Left kidney (tissue), 1 donor: ENCODE measurements at regions not wholly inside any gene's neighbourhood (a gene's known extent, or its start where the extent isn't known, plus 50 kb on each side); places are given as distances from the start of the nearest gene placed in this dataset.

Experiments used
- DNase-seq: peaks from one replicate; pipeline ENCODE4 v3.0.0-alpha.2; 2013

DNA sequence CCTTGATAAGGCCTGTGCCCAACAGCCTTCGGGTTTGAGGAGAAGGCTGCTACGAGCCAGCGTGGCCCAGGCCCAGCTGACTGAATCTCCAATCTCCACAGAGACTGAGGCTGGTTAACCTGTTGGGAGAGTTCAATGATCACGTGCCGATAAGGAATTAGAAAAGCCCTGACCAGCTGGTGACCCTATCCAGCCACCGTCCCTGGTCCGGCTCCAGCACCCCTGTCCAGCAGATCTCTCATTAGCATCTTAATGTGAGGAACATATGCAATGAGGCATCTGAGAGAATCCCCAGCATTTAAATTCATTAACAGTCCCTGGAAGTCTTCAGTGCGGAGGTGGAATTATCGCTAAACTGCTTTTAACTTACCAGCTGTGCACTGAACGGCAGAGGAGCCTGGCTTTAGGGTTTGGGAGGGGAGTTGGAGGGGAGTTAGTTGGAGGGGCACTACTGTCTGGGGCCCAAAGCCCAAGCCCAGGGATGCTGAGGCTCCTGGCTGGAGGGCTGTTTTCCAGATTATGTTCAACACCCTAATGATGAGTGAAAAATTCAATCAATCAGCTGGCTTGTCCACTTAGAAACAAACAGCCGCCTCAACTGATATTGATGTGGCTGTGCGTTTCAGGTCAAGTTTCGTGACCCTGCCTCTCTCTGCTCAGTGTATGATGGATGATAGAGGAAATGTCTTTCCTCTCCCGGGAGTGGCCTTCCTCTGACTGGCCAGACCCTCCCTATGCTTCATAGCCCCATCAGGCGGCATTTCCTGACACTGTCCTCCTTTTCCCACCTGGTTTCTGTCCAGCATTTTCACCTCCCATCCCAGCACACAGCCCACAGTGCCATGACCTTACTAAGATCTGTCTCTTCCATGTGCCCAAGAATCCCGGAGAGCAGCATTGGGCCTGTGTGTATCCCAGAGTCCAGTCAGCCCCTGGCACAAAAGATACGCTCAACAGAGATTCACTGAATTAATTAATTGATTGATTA, 184.5 kb downstream of the CCT6B start:
- no peak for DNase-seq

- no peak for DNase-seq
These were observed 188.2 kb downstream of the CCT6B start for GRCh38 chr17:34773036-34773435.

GRCh38 chr17:34771891-34772290, 189.4 kb downstream of the CCT6B start:
- no peak for DNase-seq

DNA sequence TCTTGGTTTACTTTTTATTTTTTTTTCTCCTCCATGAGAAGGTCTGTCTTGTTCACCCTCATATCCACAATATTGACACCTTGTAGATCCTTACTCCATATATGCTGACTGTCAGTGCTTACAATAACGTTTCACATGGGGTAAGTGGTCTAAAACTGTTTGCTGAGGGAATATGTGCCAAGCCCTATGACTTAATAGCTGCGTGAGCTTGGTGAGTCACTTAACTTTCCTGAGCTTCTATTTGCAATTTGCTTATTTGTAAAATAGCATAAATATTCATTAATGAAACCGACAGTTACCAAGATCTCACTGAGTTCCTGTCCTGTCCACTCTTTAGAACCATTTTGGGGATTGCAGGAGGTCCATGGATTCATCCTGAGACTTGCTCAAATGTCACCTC, 190.7 kb downstream of the CCT6B start:
- no peak for DNase-seq

DNA sequence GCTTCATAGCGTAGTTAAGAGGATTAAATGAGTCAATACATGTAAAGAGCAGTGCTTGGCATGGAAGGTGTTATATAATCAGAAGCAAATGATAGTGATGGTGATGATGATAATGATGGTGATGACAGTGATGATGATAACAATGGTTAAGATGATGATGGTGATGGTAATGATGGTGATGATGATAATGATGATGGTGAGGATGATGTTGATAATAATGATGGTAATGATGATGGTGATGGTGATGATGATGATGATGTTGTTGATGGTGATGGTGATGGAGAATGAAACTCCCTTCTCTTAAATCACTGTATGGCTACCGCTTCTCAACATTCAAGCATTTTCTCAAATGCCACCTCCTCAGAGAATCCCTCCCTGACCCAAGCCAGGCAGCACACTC, 190.5 kb downstream of the TMEM132E start:
- DNase-seq, result no peak

GRCh38 chr17:34769049-34769448, 189.7 kb downstream of the TMEM132E start:
- DNase-seq, result no peak

- DNase-seq, result no peak
These were observed 185.9 kb downstream of the TMEM132E start for GRCh38 chr17:34765291-34765690.

DNA sequence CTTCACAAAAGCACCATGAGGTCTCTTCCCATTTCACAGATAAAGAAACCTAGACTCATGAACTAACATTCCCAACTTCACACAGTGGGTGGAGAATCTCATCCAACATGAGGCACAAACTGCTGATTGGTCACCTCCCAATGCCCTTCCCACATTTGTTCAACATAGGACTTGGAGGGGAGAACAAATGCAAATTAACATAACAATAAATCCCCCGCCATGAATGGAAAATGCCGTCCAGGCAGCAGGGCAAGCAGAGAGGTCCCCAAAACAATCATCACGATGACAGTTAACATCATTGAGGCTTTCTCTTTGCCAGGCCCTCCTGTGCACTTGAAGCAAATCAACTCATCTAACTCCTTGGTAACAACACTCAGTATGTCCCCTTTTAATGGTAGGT, 185.3 kb downstream of the TMEM132E start:
- DNase-seq, result no peak

DNA sequence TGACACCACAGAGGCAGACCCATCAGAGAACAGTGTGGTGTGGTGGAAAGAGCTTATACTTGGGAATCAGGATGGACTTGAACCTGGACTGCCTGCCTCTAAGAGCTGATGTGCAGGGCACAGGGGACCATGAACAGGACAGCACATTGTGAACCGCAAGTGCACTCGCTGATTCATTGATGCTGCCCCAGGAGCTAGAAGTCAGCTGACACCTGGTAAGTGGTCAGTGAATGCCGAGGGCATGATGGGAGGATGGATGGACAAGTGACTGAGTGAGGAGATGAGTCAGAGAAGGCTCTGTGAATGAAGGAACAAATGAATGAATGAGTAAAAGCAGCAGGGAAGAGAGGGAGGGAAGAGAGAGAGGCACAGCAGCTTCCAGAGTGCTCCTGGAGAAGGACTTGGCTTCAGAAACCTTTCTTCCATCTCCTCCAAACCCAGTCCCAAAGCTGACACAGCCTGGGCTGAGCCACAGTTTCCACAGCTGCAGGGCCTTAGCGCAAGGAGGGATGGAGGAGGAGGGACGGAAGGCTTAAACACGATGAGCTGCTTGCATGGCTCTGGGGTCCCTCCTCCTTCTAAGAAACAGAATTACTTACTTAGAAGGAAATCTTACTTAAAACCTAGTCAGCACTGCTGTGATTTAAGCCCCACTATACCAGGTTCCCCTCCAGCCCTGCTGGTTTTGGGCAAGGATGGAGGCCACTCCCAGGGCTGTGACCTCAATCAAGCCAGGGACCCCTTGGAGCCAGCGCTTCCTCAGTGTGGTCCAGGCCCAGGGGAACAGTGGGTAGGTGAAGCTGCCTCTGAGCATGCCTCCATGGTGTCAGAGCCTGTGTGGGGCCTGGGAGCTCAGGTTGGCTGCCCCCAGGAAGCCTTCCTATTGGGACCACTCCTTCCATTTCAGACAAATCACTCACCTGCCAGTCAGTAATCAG, 184.6 kb downstream of the TMEM132E start:
- DNase-seq, result no peak

DNA sequence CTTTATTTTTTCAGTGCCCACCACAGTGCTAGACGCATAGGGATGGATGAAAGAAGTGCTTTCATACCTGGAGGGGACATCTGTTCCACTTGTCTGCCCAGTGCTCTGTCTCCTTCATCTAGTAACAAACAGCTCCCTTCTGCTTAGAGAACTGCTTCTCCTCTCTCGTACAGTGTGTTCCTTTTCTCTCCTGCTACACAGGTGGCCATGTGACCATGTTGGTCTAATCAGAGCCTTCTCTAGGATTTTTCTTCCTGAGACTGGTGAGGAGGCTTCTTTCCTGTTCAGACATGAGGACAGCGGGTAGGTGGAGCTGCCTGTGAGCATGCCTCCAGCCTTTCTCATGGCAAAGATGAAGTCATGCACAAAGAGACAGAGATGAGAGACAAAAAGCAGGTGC, 182.7 kb downstream of the TMEM132E start:
- no peak for DNase-seq

GRCh38 chr17:34761646-34762045, 182.3 kb downstream of the TMEM132E start:
- DNase-seq, result no peak

GRCh38 chr17:34760931-34761495, 181.6 kb downstream of the TMEM132E start:
- peak; percentile 90 for DNase-seq

GRCh38 chr17:34758718-34759117, 179.3 kb downstream of the TMEM132E start:
- no peak for DNase-seq

GRCh38 chr17:34758316-34758715, 178.9 kb downstream of the TMEM132E start:
- DNase-seq, result no peak

- no peak for DNase-seq
These were observed 178.2 kb downstream of the TMEM132E start for GRCh38 chr17:34757611-34758010.

DNA sequence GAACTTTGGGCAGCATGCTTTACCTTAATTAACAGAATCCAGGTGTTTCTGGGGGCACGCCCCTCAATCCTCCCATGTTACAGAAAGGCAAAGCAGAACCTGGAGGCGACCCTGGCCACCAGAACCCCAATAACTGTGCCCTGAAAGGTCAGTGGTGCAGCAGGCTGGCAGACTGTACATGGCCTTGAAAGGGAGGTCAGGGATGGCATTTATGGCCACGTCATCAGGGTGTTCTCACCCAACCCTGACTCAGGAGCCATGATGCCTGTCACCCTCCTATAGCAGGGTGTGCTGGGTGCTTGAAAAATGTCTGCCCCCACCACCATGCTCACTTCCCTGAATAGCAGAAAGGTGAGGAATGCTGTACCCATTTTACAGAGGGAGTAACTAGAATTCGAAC, 177.7 kb downstream of the TMEM132E start:
- DNase-seq, result no peak

- DNase-seq, result peak; percentile 60
These were observed 177.2 kb downstream of the TMEM132E start for GRCh38 chr17:34756637-34757021.

DNA sequence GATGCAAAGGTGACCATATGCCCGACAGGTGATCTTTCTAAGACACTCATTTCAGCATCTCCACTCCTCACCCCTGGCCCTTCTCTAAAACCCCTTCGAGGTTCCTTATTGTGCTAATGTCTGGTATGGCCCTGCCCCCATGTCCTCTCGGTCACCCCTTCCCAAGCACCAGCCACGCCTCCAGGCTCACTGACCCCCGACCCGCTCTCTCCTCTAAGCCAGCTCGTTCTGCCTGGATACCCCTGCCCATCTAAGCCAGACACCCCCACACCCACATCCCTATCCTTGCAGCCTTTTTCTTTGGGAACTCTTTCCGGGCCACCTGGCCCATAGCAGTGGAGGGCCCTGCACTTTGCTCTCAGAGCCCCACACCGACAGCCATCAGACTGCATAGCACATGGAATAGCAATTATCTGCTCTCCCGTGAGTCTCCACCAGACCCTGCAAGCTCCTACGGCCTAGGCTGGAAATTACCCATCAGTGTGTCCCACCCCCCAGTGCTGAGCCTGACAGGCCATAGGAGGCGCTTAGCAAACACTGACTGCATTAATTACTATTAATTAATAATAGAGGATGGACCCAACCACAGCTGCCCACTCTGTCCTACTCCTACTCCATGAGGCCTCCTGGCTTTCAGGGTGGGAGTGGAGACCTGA, 176.7 kb downstream of the TMEM132E start:
- no peak for DNase-seq

- no peak for DNase-seq
These were observed 176.0 kb downstream of the TMEM132E start for GRCh38 chr17:34755371-34755770.

- no peak for DNase-seq
These were observed 170.6 kb downstream of the TMEM132E start for GRCh38 chr17:34750004-34750403.

DNA sequence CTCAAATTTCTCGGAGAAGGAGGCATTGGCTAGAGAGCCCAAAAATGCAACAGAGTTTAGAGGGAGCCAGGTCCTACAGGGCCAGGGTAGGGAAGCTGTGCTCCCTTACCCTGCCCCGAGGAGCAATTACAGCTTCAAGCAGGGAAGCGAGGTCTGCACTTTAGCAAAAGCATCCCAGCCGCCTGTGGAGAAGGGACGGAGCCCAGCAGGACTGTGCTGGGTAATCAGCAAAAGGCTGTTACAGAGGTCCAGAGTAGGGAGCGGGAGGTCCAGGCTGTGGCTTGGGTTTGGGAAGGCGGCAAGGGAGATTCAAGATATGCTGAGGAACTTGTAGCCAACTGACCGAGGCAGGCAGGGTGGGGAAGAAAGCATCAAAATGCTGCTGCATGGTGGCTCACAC, 162.6 kb downstream of the TMEM132E start:
- DNase-seq, result no peak
